ENCODE measurements at regions not wholly inside any gene's neighbourhood (a gene's known extent, or its start where the extent isn't known, plus 50 kb on each side); places are given as distances from the start of the nearest gene placed in this dataset.

- H4K8ac ChIP-seq (ENCODE audit: extremely low read depth, insufficient read depth, low read length): no peak overlapping the region; the same call in 1 of the 2 replicates
- no peak overlapping the region for H3K4me2 ChIP-seq (ENCODE audit: insufficient read depth in 1 of 2, low read depth in 2 of 2, low read length in 2 of 2)
- peak overlapping the region; percentile 15 for H4K5ac ChIP-seq (ENCODE audit: insufficient read length, low read depth, low read length)
- H3K56ac ChIP-seq (replicated peaks; ENCODE audit: insufficient read length, low read depth, low read length): no peak overlapping the region
- no peaks in the 10 kb centered on the region for H4K20me1 ChIP-seq (replicated peaks in 1 of 2; ENCODE audit: control insufficient read depth in 1 of 2, insufficient read depth in 2 of 2, low read length in 2 of 2)
- H2BK12ac ChIP-seq (ENCODE audit: low read depth, low read length): peak overlapping the region; percentile 35; the same call in 1 of the 2 replicates
- DNase-seq (ENCODE audit: low read depth in 1 of 2, low spot score in 2 of 2): no peak
- no peaks in the 10 kb centered on the region for H3K36me3 ChIP-seq (ENCODE audit: control insufficient read depth in 2 of 4, insufficient read depth in 4 of 4, low read length in 3 of 4)
- H2AK5ac ChIP-seq (ENCODE audit: low read depth, low read length): no peak overlapping the region
- H3K27ac ChIP-seq (ENCODE audit: low read depth, low read length): no peak overlapping the region
- no peak for FAIRE-seq
- no peak overlapping the region for H3K18ac ChIP-seq (ENCODE audit: extremely low read depth, low read length)
- H3K4me3 ChIP-seq (ENCODE audit: extremely low read depth in 1 of 4, insufficient read depth in 2 of 4, low read depth in 3 of 4, low read length in 4 of 4): no peak overlapping the region
- no peak overlapping the region for H3K14ac ChIP-seq (ENCODE audit: insufficient read length)
- H3K9ac ChIP-seq (replicated peaks in 1 of 4; ENCODE audit: extremely low read depth in 1 of 4, low read depth in 3 of 4, low read length in 3 of 4): no peak overlapping the region
- H2BK20ac ChIP-seq (ENCODE audit: low read length): 0 out of 2 replicates have a peak overlapping the region, but pooled peaks have one; percentile 44
- H3K9me3 ChIP-seq (ENCODE audit: insufficient read depth in 2 of 2, low read depth in 1 of 2, low read length in 1 of 2): no peaks in the 10 kb centered on the region
- H3K79me1 ChIP-seq (ENCODE audit: low read depth, low read length): no peaks in the 10 kb centered on the region
- POLR2A ChIA-PET (ENCODE audit: partially characterized antibody): interaction anchor here (0.7 kb wide), 1 partner anchor 40 kb away, joined by 3 read pairs; no protein-coding TSS in a partner anchor
- peaks cover 0 to 10% (median 4%) of the 10 kb centered on the region in 4 experiments; a peak in 4 of 7 replicates for H3K4me1 ChIP-seq (replicated peaks in 1 of 4; ENCODE audit: control insufficient read depth in 3 of 4, insufficient read depth in 4 of 4, low read length in 3 of 4)
- peak overlapping the region; percentile 40; the same call in 1 of the 2 replicates for H2BK15ac ChIP-seq (ENCODE audit: low read length)
- H2BK120ac ChIP-seq (replicated peaks; ENCODE audit: low read depth, low read length): no peak overlapping the region
- no peak overlapping the region for H3K23ac ChIP-seq (ENCODE audit: insufficient read length)
- H3K27me3 ChIP-seq (replicated peaks in 1 of 4; ENCODE audit: control insufficient read depth in 3 of 4, extremely low read depth in 1 of 4, insufficient read depth in 3 of 4, low read length in 3 of 4): no peaks in the 10 kb centered on the region
- no peak overlapping the region for H2BK5ac ChIP-seq (ENCODE audit: low read depth, low read length)
- CTCF ChIA-PET (ENCODE audit: partially characterized antibody): interaction anchor here (0.7 to 2.3 kb wide), 5 partner anchors 12 to 266 kb away, joined by 3 to 8 read pairs (median 3); no protein-coding TSS in a partner anchor
- no peaks in the 10 kb centered on the region for H3K79me2 ChIP-seq (ENCODE audit: control insufficient read depth in 1 of 2, insufficient read depth in 2 of 2, low read length in 2 of 2)
- H3K23me2 ChIP-seq (ENCODE audit: low read depth, low read length): peaks cover 7% of the 10 kb centered on the region; the same call in 1 of the 2 replicates
- H3K4ac ChIP-seq (replicated peaks; ENCODE audit: insufficient read length, low read depth, low read length): no peak overlapping the region
- H4K91ac ChIP-seq (replicated peaks; ENCODE audit: insufficient read length, low read length): peak overlapping the region; percentile 64
- 92% methylated on average over 8 of the region's 8 CpGs; no CpG with 5 or more reads in 1 of the 2 experiments for WGBS, 2 experiments (ENCODE audit: extremely low coverage in 1 of 2, insufficient coverage in 1 of 2, insufficient read length in 1 of 2, insufficient replicate concordance in 2 of 2, low coverage in 1 of 2, low lambda C conversion rate in 2 of 2, missing lambda C conversion rate in 1 of 2)
- 0 out of 2 replicates have a peak overlapping the region, but pooled peaks have one; percentile 55 for H2AFZ ChIP-seq (ENCODE audit: low read length)
- TF ChIP-seq ATF3 (IDR thresholded peaks at IDR 0.05; ENCODE audit: insufficient read depth, low read depth, low read length): no peak
- TF ChIP-seq BCL11A (IDR thresholded peaks at IDR 0.05; ENCODE audit: low read depth in 2 of 2, low read length in 2 of 2): no peak
- TF ChIP-seq CHD2 (IDR thresholded peaks at IDR 0.05; ENCODE audit: low read length): no peak
- no peak for TF ChIP-seq SP4 (IDR thresholded peaks at IDR 0.05; ENCODE audit: low read length)
- no peak for TF ChIP-seq YY1 (IDR thresholded peaks at IDR 0.05; ENCODE audit: low read depth, low read length)
- no peak for TF ChIP-seq SAP30 (IDR thresholded peaks at IDR 0.05; ENCODE audit: insufficient read depth, insufficient replicate concordance, low read length)
- TF ChIP-seq RNF2 (IDR thresholded peaks at IDR 0.05; ENCODE audit: borderline replicate concordance, low read depth, low read length, missing control alignments, poor library complexity, severe bottlenecking): no peak
- TF ChIP-seq POU5F1 (IDR thresholded peaks at IDR 0.05; ENCODE audit: low read depth, low read length): no peak
- TF ChIP-seq NANOG (IDR thresholded peaks at IDR 0.05; ENCODE audit: insufficient read depth, low read depth, low read length, poor library complexity, severe bottlenecking): no peak
- no peak for TF ChIP-seq SIRT6 (IDR thresholded peaks at IDR 0.05; ENCODE audit: low read length)
- no peak for TF ChIP-seq CHD1 (IDR thresholded peaks at IDR 0.05; ENCODE audit: low read depth, low read length)
- no peak for TF ChIP-seq HDAC2 (IDR thresholded peaks at IDR 0.05; ENCODE audit: borderline replicate concordance in 1 of 2, low read depth in 2 of 2, low read length in 2 of 2)
Measured at GRCh38 chr18:8962192-8962779, 140.2 kb upstream of the NDUFV2 start.

All from H1 (cell line).